Heart left ventricle (tissue), 13 donors: ENCODE measurements at regions not wholly inside any gene's neighbourhood (a gene's known extent, or its start where the extent isn't known, plus 50 kb on each side); places are given as distances from the start of the nearest gene placed in this dataset.

Experiments
- CTCF ChIP-seq, 12 donors: fragments of 200-600 bp; sonication (generic) in 4 of 12; IDR thresholded peaks; one replicate each; pipeline versions ENCODE4 v1.5.0 to v1.8.0; 2018 to 2022; ENCODE audit warnings: antibody characterized with exemption in 12 of 12, mild to moderate bottlenecking in 5 of 12
- POLR2A ChIP-seq, 2 donors: fragments of 450-650 bp; IDR thresholded peaks; one replicate each; pipeline ENCODE4 v1.6.1; 2017; ENCODE audit warnings: antibody characterized with exemption in 2 of 2, mild to moderate bottlenecking in 2 of 2, moderate library complexity in 2 of 2
- donor health status: ischemic (EF 13 %, LVEDD 7.1; RV severe dilation, severe dysfunction).
- donor health status: DM: no; HTN: yes; CAD: no.
- donor health status: DM: no; HTN: no; CAD: no.
- donor health status: ischemic (EF 25% LVEDD 6.9; RV normal size, moderate dysfunction).
- donor health status: ischemic (EF 25% LVEDD 5.7; RV mildly dilated, moderate dysfunction).
- donor health status: ischemic (EF 35%, LVEDD 5.7; RV mildly dilated, moderate dysfunction).
- donor health status: nonischemic (EF 11% LVEDD 7.7; RV severe dilation, severe dysfunction).
- donor health status: DM: yes; HTN: yes; CAD: no.
- donor health status: PGD.
- donor health status: ischemic (EF 29% LVEDD 5.4; RV normal size, mild dysfunction).
- donor health status: nonischemic (EF 23%, LVEDD 6.1; RV moderate dilation, normal function).

GRCh38 chr4:159606835-159607234 is 504.0 kb downstream of the RAPGEF2 start:
- TF ChIP-seq CTCF (IDR thresholded peaks at IDR 0.05) (no peak), POLR2A (IDR thresholded peaks at IDR 0.05) (no peak)
